ENCODE measurements at regions not wholly inside any gene's neighbourhood (a gene's known extent, or its start where the extent isn't known, plus 50 kb on each side); places are given as distances from the start of the nearest gene placed in this dataset.
"Not testable (repeated sequence)": the region's sequence is repeated elsewhere in the genome, so short reads cannot be mapped to it uniquely, and the experiment has no call there.

- no peak for DNase-seq (ENCODE audit: low spot score)
Measured at GRCh38 chr1:172918478-172918877, 132.3 kb downstream of the TNFSF18 start.

GRCh38 chr1:172926070-172926469 lies 124.7 kb downstream of the TNFSF18 start:
- no peak for DNase-seq (ENCODE audit: low spot score)

GRCh38 chr1:172928412-172928811 lies 122.3 kb downstream of the TNFSF18 start:
- peak; percentile 44 for DNase-seq (ENCODE audit: low spot score)

- DNase-seq (ENCODE audit: low spot score) = no peak
Measured at GRCh38 chr1:172929006-172929405, 121.7 kb downstream of the TNFSF18 start.

GRCh38 chr1:172930142-172930541 lies 120.6 kb downstream of the TNFSF18 start:
- DNase-seq (ENCODE audit: low spot score) = no peak

GRCh38 chr1:172931340-172931739 lies 119.4 kb downstream of the TNFSF18 start:
- DNase-seq (ENCODE audit: low spot score) = no peak

- no peak for DNase-seq (ENCODE audit: low spot score)
Measured at GRCh38 chr1:172931761-172932160, 119.0 kb downstream of the TNFSF18 start.

GRCh38 chr1:172932981-172933380 lies 117.8 kb downstream of the TNFSF18 start:
- DNase-seq (ENCODE audit: low spot score) = no peak

- DNase-seq (ENCODE audit: low spot score) = no peak
Measured at GRCh38 chr1:172934417-172934762, 116.4 kb downstream of the TNFSF18 start.

- no peak for DNase-seq (ENCODE audit: low spot score)
Measured at GRCh38 chr1:172935062-172935592, 115.6 kb downstream of the TNFSF18 start.

- no peak for DNase-seq (ENCODE audit: low spot score)
Measured at GRCh38 chr1:172936088-172936645, 114.6 kb downstream of the TNFSF18 start.

GRCh38 chr1:172938681-172939080 lies 112.1 kb downstream of the TNFSF18 start:
- DNase-seq (ENCODE audit: low spot score) = peak; percentile 41

GRCh38 chr1:172939475-172939874 lies 111.3 kb downstream of the TNFSF18 start:
- no peak for DNase-seq (ENCODE audit: low spot score)

- DNase-seq (ENCODE audit: low spot score) = no peak
Measured at GRCh38 chr1:172940174-172940855, 110.4 kb downstream of the TNFSF18 start.

GRCh38 chr1:172941471-172941870 lies 109.3 kb downstream of the TNFSF18 start:
- no peak for DNase-seq (ENCODE audit: low spot score)

GRCh38 chr1:172941945-172942344 lies 108.8 kb downstream of the TNFSF18 start:
- no peak for DNase-seq (ENCODE audit: low spot score)

- DNase-seq (ENCODE audit: low spot score) = not testable (repeated sequence)
Measured at GRCh38 chr1:172943138-172943537, 107.6 kb downstream of the TNFSF18 start.

- no peak for DNase-seq (ENCODE audit: low spot score)
Measured at GRCh38 chr1:172944931-172945330, 105.8 kb downstream of the TNFSF18 start.

- DNase-seq (ENCODE audit: low spot score) = no peak
Measured at GRCh38 chr1:172946814-172947507, 103.8 kb downstream of the TNFSF18 start.

GRCh38 chr1:172948457-172948856 lies 102.3 kb downstream of the TNFSF18 start:
- peak; percentile 74 for DNase-seq (ENCODE audit: low spot score)

- no peak for DNase-seq (ENCODE audit: low spot score)
Measured at GRCh38 chr1:172949096-172949495, 101.6 kb downstream of the TNFSF18 start.

GRCh38 chr1:172950528-172950927 lies 100.2 kb downstream of the TNFSF18 start:
- no peak for DNase-seq (ENCODE audit: low spot score)

GRCh38 chr1:172951730-172952365 lies 98.9 kb downstream of the TNFSF18 start:
- peak; percentile 13 for DNase-seq (ENCODE audit: low spot score)

Measured in AG08395 (cell line).